Activated T-helper 9 cell treated with anti-CD3 and anti-CD28 coated beads, Interleukin-2, amount 50 U/mL, for 16 hours (primary cell): ENCODE measurements at regions not wholly inside any gene's neighbourhood (a gene's known extent, or its start where the extent isn't known, plus 50 kb on each side); places are given as distances from the start of the nearest gene placed in this dataset.
"Not testable (repeated sequence)": the region's sequence is repeated elsewhere in the genome, so short reads cannot be mapped to it uniquely, and the experiment has no call there.

Source experiments
- DNase-seq: peaks from one replicate; pipeline ENCODE4 v3.0.0-alpha.2; 2020; ENCODE audit warnings: low read depth

- not testable (repeated sequence) for DNase-seq
These were observed 136.4 kb upstream of the AFDN start for GRCh38 chr6:167690167-167690922.

- no peak for DNase-seq
These were observed 135.8 kb upstream of the AFDN start for GRCh38 chr6:167690931-167691330.

DNA sequence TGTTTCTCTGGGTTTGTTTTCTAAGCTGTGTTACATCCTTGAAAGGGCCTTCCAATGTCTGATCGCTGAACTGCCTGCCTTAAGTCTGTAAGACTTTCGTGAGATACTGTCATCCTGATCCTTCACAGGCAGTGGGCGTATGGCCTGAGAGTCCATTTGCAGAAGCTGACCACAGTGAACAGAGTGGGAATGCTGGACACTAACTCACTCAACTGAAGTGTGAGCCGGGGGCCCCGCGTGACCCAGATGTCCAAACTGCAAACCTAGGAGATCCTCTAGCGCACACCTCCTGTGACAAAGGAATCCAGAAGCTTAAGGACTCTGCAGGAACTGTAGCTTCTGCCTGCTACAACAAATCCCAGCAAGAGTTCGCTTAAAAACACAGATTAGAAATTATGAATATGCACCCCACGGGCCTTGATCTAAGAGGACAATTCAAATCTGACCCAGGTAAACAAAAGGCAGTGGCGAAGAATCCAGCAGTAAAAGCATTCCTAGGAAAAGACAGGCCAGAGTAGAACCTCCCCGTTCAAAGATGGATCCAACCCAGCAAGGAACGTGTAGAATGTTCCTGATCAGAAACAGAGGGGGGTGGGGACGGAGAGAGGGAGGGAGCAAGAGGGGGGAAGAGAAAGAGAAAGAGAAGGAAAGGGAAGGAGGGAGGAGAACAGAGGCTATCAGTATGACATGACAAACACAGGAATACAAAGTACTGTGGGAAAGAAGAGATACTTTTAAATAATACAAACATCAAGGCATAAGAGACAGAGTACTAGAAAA lies 135.0 kb upstream of the AFDN start:
- DNase-seq: no peak

DNA sequence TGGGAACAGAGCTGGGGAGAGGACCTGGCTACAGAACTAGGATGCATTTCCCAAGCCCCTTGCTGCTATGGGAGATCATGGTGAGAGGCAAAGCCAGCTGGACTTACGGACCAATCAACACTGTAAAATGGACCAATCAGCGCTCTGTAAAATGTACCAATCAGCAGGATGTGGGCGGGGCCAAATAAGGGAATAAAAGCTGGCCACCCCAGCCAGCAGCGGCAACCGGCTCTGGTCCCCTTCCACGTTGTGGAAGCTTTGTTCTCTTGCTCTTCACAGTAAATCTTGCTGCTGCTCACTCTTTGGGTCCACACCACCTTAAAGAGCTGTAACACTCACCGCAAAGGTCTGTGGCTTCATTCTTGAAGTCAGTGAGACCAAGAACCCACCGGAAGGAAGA lies 133.2 kb upstream of the AFDN start:
- DNase-seq: not testable (repeated sequence)

DNA sequence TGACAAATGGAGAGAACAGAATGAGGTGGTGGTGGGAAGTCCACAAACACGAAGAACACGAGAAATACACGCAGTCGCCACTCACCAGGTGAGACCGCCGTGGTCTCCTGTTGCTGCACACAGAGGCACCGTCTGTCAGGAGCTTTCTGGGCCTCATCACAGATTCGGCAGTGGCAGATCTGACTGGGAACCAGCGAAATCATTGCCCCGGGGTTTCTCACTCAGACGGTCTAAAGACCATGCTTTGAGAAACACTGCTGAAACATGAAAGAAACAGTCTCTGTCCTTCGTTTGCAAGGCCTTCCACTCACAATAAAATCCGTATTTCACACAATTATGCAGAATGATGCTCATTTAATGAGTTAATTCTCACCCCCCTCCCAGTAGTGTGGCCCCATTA lies 130.9 kb upstream of the AFDN start:
- no peak for DNase-seq

- DNase-seq: no peak
These were observed 130.4 kb upstream of the AFDN start for GRCh38 chr6:167696296-167696695.

DNA sequence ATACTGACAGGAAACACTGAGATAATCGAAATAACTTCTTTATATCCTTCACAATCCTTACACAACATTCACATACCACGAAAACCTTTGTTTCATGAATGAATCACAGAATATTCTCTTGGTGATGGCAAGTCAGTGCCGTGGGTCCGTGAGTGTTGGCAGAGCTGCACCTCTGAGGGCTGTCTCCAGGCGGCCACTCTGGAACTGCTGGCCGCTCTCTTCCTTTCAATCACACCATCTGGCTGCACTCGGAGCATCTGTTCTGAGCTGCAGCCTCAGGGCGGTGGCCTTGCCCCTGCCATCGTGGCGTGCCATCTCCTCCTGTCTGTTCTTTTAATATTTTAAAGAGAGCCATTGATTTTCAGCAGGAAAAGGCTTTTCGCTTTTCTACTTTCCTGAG lies 129.4 kb upstream of the AFDN start:
- DNase-seq: no peak

GRCh38 chr6:167698540-167698939 lies 128.2 kb upstream of the AFDN start:
- DNase-seq: no peak

GRCh38 chr6:167699141-167699931 lies 127.4 kb upstream of the AFDN start:
- DNase-seq: peak; percentile 26

- DNase-seq: no peak
These were observed 126.5 kb upstream of the AFDN start for GRCh38 chr6:167700199-167700598.

- no peak for DNase-seq
These were observed 125.7 kb upstream of the AFDN start for GRCh38 chr6:167701010-167701409.

- no peak for DNase-seq
These were observed 124.4 kb upstream of the AFDN start for GRCh38 chr6:167702241-167702827.

DNA sequence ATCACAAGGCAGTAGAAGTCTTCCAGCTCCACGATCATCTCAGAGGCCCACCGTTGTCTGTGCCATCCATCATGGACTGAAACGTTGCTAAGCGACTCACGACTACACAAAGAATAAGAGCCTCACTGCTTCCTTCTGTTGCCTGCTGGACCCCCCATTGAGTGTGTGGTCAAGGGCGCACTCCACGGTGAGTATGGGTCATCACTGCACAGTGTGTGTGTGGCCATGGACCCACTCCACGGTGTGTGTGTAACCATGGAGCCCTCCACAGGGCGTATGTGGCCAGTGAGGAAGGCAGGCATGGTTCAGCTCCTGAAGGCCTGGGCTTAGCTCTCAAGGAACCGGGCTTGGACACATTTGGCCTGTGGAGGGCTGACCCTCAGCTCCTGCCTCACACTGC lies 123.4 kb upstream of the AFDN start:
- no peak for DNase-seq

GRCh38 chr6:167703781-167704180 lies 122.9 kb upstream of the AFDN start:
- no peak for DNase-seq

- DNase-seq: no peak
These were observed 122.3 kb upstream of the AFDN start for GRCh38 chr6:167704396-167704901.

DNA sequence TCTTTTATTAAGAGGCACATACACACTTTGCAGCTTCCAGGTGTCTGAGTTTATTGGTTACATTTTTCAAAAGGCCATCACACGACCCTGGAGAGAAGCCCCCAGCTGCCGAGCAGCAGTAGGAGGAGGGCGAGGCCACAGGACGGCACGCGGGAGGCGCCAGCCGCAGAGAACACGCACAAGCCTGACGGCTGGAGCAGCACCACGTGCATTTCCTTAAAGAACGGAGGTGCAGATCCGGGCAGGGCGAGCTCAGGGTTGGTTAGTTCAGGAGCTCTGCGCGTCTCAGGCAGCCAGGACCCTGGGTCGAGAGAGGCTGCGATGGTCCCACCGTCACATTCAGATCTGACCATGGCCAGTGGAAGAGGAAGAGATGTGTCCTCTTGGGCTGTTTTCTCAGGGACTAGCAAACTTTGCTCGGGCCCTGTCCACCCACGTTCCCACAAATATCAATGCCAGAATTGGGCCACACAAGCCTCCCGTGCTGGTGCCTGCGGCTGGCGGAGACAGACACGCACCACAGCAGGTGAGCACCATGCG lies 121.4 kb upstream of the AFDN start:
- no peak for DNase-seq

DNA sequence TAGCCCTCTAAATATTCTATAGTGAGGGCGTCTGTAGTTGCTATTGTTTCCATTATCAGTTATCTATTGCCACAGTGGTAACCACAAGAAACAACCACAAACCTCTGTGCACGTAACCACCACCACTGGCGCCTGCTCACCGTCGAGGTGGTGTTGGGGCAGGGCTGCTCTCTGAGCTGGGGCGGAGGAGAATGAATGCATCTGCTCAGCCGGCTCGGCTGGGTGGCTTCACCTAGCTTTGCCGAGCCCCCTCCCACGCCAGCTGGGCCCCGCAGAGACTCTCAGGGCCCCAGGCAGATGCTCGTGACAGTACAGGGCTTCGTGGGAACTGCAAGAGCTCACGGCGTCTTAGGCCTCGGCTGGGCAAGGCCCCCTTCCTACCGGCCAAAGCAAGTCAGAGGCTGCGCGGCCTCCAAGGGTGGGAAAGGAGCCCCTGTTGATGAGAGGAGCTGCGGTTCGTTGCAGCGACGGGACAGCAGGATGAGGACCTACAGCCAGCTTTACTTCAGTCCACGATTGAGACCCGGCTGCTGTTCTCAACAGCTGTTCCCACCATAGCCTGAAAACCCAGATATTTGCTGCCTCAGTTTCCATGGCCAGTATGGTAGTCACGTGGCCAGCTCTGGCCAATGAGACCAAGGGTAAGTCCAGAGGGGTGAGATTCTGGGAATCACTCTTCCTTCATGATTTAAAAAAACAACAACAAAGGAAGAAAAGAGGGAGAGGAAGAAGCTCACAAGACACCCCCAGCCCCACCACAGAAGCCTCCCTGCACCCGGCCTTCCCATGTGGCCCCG lies 120.2 kb upstream of the AFDN start:
- DNase-seq: peak; percentile 33

GRCh38 chr6:167707686-167708500 lies 118.8 kb upstream of the AFDN start:
- no peak for DNase-seq

GRCh38 chr6:167708501-167709094 lies 118.1 kb upstream of the AFDN start:
- no peak for DNase-seq

GRCh38 chr6:167709196-167709595 lies 117.5 kb upstream of the AFDN start:
- no peak for DNase-seq
